ENCODE measurements at regions not wholly inside any gene's neighbourhood (a gene's known extent, or its start where the extent isn't known, plus 50 kb on each side); places are given as distances from the start of the nearest gene placed in this dataset.
"Not testable (repeated sequence)": the region's sequence is repeated elsewhere in the genome, so short reads cannot be mapped to it uniquely, and the experiment has no call there.

GRCh38 chr2:52343010-52343409 lies 1311.1 kb upstream of the NRXN1 start:
- DNase-seq = no peak

DNA sequence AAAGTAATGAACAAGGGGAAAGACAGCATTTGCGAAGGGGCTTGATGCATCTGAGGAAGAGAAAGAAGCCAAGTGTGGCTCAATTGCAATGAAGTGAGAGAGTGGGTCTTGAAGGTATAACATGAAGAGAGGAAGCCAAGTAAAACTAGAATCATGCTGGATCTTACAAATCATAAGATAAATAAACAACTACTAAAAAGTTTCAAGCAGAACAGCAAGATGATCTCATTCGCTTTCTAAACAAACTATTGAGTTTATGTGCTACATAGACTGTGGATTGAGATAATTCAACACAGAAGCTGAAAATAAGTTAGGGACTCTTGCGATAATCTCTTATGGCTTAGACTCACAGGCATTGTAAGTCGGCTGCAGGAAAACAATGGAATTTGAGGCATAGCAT lies 1310.5 kb upstream of the NRXN1 start:
- DNase-seq = no peak

DNA sequence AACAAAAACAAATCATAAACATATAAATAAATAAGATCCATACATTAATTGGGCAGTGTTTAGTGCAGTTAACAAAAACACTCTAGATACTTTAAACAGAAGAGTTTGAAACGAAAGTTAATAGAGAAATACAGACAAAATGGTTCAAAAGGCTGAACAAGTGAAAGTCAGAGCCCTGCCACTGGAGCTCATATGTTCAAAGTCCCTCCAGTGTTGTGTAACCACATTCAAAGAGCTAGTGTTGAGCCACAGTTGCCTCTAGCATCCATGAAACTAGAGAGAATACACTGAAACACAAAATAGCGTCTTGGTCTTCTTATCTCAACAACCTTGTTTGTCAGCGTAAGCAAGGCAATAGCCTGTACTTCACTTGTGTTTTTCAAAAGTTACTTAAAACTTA lies 1309.8 kb upstream of the NRXN1 start:
- DNase-seq = no peak

DNA sequence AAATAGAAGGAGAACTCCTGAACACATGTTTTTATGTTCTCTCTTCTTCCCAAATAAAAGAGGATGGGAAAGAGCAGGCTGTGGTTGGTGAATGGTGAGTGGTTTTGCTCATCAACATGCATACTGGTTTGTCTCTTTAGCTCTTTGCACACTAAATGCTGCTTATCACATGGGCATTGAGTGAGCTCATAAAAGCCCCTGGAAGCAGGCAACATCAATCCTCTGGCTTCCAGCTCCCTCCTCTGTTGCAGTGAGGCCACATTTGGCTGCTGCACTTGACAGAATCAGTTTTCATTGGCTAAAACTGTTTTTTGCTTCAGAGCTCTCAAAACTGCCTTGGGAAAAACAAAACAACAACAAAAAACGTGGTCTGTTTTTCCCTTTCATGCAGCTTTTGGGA lies 1308.2 kb upstream of the NRXN1 start:
- no peak for DNase-seq

GRCh38 chr2:52337786-52338185 lies 1305.9 kb upstream of the NRXN1 start:
- not testable (repeated sequence) for DNase-seq

DNA sequence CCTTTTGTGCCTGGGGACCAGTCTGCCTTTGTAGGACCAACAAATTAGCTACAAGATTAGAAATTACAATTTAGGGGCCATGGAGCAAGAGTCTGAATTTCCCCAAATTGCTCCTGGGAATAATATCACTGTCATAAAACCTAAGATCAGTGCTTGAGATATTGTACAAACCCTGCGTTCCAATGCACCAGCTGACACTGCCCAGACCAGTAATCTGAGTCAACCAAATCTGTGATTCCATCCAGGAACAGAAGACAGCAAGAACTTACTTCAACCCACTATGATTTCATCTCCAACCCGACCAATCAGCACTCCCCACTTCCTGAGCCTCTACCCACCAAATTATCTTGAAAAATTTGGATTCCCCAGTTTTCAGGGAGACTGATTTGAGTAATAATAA lies 1305.0 kb upstream of the NRXN1 start:
- DNase-seq = no peak

DNA sequence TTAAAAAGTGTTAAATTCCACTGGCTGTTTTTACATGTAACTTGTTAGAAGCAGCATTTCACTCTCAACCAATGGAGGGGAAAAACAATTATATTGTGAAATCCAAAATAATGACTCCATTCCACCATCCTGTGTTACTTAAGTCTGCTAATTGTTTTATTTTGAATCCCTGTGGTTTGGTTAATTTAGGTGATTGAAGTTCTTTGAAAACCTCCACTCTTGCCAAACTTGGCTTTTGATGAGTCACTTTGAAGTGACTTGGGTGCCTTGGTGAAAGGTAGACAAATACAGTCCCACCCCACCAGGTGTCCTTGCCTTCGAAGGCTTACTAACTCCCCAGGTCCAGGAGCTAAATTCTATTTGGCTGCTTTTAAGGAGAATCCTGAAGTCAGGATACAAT lies 1303.8 kb upstream of the NRXN1 start:
- no peak for DNase-seq

GRCh38 chr2:52334185-52334584 lies 1302.3 kb upstream of the NRXN1 start:
- no peak for DNase-seq

GRCh38 chr2:52327641-52328040 lies 1295.7 kb upstream of the NRXN1 start:
- no peak for DNase-seq

DNA sequence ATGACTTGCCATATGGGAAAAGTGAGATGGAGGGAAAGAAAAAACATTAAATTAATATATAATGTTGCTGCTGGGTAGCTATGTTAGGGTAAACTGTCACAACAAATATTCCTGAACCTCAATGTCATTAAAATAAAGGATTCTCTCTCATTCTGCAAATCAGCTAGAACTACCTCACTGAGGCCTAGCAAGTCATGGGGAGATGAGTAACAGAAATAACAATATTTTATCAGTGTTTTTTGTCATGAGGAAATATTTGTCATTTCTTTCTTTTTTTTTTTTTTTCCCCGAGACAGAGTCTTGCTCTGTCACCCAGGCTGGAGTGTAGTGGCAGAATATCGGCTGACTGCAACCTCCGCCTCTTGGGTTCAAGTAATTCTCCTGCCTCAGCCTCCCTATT lies 1282.3 kb upstream of the NRXN1 start:
- no peak for DNase-seq

DNA sequence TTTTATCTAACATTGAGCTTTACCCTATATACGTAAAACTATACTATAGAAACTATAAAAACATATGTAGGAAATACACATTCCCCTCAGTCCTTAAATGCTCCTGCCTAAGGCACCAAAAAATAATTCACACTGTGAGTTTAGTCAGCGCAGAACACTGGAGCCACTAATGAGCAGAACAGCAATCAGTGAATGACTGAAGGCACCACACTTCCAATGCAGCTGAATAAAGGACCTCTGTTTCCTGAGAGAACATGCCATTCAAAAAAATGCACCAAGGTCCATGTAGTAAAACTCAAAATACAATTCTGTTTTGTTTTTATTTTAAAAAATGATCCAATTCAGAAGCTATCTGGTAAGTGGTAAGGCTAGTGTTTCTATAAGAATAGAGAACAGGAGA lies 1280.6 kb upstream of the NRXN1 start:
- DNase-seq = no peak

DNA sequence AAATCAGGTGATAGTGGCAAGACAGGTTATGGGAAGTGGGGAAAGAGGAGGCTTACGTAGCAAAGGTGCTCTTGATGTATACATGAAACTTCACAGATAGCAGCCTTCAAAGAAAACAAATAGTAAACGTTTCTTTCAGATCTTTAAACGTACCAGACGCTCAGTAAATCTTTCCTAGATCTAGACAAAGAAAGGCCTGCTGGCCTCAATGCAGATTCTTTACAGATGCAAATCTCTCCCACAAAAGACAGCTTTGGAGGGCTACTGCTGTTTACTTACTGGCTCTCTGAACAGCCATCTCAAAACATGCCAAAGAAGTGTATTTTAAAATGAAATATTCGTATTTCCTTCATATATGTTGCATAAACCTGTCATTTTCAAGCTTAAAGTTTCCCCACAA lies 1279.9 kb upstream of the NRXN1 start:
- DNase-seq = no peak

DNA sequence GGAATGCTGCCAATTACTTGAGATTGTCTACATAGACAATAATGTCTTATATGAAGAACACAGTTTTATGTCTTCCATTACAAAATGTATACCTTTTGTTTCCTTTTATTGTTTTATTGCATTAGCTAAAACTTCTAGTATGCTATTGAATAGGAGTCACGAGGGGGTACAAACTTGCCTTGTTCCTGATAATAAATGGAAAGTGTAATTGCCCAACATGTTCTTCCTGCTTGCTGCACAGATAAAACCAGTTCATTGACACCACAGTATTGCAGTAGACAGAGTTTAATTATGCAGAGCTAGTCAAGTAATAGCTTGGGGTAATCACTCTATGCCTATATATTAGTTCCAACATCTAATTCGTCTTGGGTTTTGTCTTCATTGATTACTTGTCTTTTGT lies 1276.2 kb upstream of the NRXN1 start:
- DNase-seq = no peak

- DNase-seq = no peak
Observed at GRCh38 chr2:52294628-52295027, 1262.7 kb upstream of the NRXN1 start.

DNA sequence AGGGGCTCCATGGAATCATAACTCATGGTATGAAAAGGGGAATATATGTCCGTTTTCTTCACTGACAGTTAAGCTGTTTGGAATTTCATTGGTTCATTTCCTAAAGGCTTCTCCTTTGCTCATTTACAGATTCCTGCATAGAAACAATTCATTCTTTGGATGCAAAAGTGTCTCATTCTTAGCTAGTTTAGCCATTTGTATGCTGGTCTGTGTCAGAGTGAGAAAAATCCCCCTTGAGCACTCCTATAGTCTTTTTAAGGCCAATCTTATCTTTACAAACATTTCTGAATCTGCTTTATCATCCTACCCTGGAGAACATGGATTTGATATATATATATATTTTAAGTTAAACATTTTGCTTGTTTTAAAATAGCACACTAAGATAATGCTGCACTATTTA lies 1260.9 kb upstream of the NRXN1 start:
- DNase-seq = no peak

DNA sequence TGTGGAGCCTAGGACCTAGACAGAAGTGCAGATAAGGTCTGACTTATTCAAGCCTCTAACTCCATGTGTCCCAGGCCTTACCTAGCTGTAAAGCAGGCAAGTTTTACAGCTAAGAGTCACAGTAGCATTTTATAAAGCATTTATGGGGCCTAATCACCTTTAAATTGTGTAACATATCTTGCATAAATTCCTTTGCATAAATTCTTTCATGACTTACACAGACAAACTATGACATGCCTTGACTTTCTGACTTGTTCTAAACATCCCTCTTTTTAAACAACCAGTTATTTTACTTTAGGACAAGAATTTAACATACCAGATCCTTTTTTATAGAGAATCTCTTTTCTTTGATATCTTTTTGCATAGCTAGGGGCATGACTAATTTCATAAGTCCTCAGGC lies 1257.8 kb upstream of the NRXN1 start:
- DNase-seq = no peak

- DNase-seq = no peak
Observed at GRCh38 chr2:52288596-52288995, 1256.7 kb upstream of the NRXN1 start.

DNA sequence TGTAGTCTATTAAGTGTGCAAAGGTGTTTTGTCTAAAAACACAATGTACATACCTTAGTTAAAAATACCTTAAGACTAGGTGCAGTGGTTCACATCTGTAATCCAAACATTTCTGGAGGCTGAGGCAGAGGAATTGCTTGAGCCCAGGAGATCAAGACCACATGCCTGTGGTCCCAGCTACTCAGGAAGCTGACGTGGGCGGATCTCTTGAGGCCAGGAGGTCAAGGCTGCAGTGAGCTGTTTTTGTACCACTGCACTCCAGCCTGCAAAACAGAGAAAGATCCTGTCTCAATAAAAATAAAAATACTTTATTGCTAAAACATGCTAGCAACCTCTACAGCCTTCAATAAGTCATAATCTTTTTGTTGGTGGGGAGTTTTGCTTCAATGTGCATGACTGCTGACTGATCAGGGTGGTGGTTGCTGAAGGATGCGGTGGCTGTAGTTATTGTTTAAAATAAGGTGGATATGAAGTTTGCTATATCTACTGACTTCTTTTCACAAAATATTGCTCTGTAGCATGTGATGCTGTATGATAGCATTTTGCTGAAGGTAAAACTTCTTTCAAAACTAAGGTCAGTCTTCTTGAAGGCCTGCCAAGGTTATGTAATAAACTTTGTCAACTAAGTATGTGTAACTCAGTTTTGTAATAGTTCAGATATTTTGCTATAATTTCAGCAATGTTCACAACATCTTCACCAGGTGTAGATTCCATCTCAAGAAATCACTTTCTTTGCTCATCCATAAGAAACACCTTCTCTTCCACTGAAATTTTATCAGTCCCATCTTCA lies 1238.0 kb upstream of the NRXN1 start:
- no peak for DNase-seq

GRCh38 chr2:52264911-52265310 lies 1233.0 kb upstream of the NRXN1 start:
- DNase-seq = no peak

GRCh38 chr2:52264488-52264887 lies 1232.6 kb upstream of the NRXN1 start:
- peak; percentile 68 for DNase-seq

- DNase-seq = peak; percentile 60
Observed at GRCh38 chr2:52260904-52261303, 1229.0 kb upstream of the NRXN1 start.

DNA sequence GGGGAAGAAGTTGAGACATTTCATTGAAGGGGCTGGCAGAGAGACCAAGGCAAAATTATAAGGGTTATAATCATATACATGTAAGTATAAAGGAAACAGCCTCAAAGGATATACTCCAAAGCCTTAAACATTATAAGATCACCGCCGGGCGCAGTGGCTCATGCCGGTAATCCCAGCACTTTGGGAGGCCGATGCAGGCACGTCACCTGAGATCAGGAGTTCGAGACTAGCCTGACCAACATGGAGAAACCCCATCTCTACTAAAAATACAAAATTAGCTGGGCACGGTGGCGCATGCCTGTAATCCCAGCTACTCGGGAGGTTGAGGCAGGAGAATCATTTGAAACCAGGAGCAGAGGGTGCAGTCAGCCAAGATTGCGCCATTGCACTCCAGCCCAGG lies 1227.0 kb upstream of the NRXN1 start:
- not testable (repeated sequence) for DNase-seq

DNA sequence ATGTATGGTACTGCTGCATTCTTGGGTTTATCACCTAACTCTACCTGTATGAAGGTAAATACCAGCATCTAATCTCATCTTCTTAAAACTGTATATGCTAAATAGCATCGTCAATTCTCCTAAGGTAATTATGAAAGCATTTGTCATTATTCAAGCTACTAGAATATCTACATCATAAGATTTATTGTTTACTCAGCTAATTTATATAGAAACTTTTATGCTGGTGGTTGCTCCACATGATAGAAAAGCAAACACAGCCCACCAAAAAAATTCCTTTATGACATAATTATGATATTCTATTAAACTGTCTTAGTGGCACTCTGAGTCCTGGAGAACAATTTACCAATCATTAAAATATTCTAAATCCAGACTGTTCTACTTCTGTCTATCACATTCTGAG lies 1226.1 kb upstream of the NRXN1 start:
- no peak for DNase-seq

GRCh38 chr2:52253416-52253980 lies 1221.6 kb upstream of the NRXN1 start:
- no peak for DNase-seq

- no peak for DNase-seq
Observed at GRCh38 chr2:52238782-52239181, 1206.8 kb upstream of the NRXN1 start.
